Type B pancreatic cell (in vitro differentiated cells): ENCODE measurements at regions not wholly inside any gene's neighbourhood (a gene's known extent, or its start where the extent isn't known, plus 50 kb on each side); places are given as distances from the start of the nearest gene placed in this dataset.

Experiments
- DNase-seq: peaks from one replicate; pipeline ENCODE4 v3.0.0; 2021; ENCODE audit warnings: mixed read lengths; ENCODE audit not compliant: unreplicated experiment; ENCODE audit errors: extremely low spot score
- H3K27ac Mint-ChIP-seq: 2 replicates; pipeline ENCODE4 v1.8.0; 2021; ENCODE audit warnings: mild to moderate bottlenecking, mixed read lengths
- H3K27me3 Mint-ChIP-seq: 2 replicates; pipeline ENCODE4 v1.8.0; 2021; ENCODE audit warnings: mixed read lengths
- H3K36me3 Mint-ChIP-seq: 2 replicates; pipeline ENCODE4 v1.8.0; 2021; ENCODE audit warnings: mixed read lengths
- H3K4me1 Mint-ChIP-seq: one replicate; pipeline ENCODE4 v1.8.0; 2021; ENCODE audit warnings: mixed read lengths; ENCODE audit not compliant: unreplicated experiment
- H3K4me3 Mint-ChIP-seq: 2 replicates; pipeline ENCODE4 v1.8.0; 2021; ENCODE audit warnings: mild to moderate bottlenecking, mixed read lengths
- H3K9me3 Mint-ChIP-seq: 2 replicates; pipeline ENCODE4 v1.8.0; 2021; ENCODE audit warnings: mixed read lengths
- TF ChIP-seq, protein P1 (sequence below): fragments of 200-600 bp; sonication (generic); conservative IDR thresholded peaks from 2 replicates; pipeline ENCODE4 v1.5.0; 2021; ENCODE audit warnings: antibody characterized with exemption, mild to moderate bottlenecking

DNA sequence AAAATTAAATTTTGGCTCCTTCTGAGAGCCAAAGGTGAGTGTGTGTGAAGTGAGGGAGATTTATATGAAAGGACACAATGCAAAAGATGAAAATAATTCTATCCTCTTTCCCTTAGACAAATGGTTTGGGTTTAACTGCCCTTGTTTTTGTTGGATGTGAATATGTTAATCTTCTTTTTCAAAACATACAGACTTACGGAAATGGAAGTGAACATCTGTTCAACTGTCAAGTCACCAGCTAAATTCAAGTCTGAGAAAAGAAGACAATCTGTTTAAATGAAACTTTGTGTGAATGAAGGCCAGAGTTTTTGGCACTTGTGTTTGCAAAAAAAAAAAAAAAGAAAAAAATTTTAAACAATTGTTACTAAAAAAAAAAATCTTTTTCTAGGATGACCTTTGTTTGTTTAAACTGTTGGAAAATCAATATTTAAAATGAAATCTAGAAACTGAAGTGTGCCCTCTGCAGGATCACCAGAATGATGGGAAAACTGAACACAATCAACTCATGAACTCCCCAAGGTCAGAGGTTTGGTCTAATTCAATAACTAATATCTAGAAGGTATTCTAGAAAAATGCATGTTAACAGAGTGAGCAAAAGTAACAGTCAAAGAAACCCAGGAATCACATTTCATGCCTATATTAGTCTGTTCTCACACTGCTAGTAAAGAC is 448.8 kb downstream of the FLRT2 start:
- Mint-ChIP-seq H3K27ac (no peak overlapping the region), H3K4me1 (no peaks in the 10 kb centered on the region), H3K4me3 (no peak overlapping the region), H3K9me3 (peaks cover 2% of the 10 kb centered on the region), H3K27me3 (no peaks in the 10 kb centered on the region), H3K36me3 (no peaks in the 10 kb centered on the region)
- TF ChIP-seq, protein P1, sequence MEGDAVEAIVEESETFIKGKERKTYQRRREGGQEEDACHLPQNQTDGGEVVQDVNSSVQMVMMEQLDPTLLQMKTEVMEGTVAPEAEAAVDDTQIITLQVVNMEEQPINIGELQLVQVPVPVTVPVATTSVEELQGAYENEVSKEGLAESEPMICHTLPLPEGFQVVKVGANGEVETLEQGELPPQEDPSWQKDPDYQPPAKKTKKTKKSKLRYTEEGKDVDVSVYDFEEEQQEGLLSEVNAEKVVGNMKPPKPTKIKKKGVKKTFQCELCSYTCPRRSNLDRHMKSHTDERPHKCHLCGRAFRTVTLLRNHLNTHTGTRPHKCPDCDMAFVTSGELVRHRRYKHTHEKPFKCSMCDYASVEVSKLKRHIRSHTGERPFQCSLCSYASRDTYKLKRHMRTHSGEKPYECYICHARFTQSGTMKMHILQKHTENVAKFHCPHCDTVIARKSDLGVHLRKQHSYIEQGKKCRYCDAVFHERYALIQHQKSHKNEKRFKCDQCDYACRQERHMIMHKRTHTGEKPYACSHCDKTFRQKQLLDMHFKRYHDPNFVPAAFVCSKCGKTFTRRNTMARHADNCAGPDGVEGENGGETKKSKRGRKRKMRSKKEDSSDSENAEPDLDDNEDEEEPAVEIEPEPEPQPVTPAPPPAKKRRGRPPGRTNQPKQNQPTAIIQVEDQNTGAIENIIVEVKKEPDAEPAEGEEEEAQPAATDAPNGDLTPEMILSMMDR = no peak
- no peak for DNase-seq

GRCh38 chr14:85974602-85975001 is 444.7 kb downstream of the FLRT2 start:
- no peaks in the 10 kb centered on the region for H3K27me3 Mint-ChIP-seq
- H3K4me3 Mint-ChIP-seq = no peak overlapping the region
- H3K36me3 Mint-ChIP-seq = no peaks in the 10 kb centered on the region
- peaks cover 6% of the 10 kb centered on the region for H3K9me3 Mint-ChIP-seq
- DNase-seq = no peak
- H3K4me1 Mint-ChIP-seq = no peaks in the 10 kb centered on the region
- H3K27ac Mint-ChIP-seq = no peak overlapping the region
- TF ChIP-seq, protein P1 = no peak

DNA sequence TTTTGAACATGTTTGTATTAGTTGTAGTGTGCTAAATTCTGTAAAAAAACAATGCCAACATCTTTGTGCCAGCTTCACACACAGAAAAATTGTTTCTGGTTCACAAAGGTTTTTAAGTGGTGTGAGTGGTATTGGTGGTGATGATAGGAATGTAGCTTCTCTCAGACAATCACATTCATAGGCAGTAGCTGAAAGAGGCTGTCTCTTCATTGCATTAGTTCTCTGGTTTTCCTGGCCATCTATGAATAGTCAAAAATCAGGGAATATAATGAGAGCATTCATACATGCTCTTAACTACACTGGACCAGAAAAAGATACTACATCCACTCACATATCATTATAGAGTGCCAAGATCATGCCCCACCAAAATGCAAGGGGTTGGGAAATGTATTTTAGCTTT is 433.5 kb downstream of the FLRT2 start:
- Mint-ChIP-seq H3K9me3 (no peaks in the 10 kb centered on the region), H3K27ac (no peak overlapping the region), H3K4me1 (no peaks in the 10 kb centered on the region), H3K27me3 (no peaks in the 10 kb centered on the region), H3K36me3 (no peaks in the 10 kb centered on the region), H3K4me3 (no peak overlapping the region)
- no peak for DNase-seq
- TF ChIP-seq, protein P1 = no peak

- Mint-ChIP-seq H3K27me3 (no peaks in the 10 kb centered on the region), H3K9me3 (no peaks in the 10 kb centered on the region), H3K36me3 (no peaks in the 10 kb centered on the region), H3K4me1 (no peaks in the 10 kb centered on the region), H3K27ac (no peak overlapping the region), H3K4me3 (no peak overlapping the region)
- TF ChIP-seq, protein P1 = no peak
- DNase-seq = no peak
Observed at GRCh38 chr14:85960756-85961155, 430.8 kb downstream of the FLRT2 start.

DNA sequence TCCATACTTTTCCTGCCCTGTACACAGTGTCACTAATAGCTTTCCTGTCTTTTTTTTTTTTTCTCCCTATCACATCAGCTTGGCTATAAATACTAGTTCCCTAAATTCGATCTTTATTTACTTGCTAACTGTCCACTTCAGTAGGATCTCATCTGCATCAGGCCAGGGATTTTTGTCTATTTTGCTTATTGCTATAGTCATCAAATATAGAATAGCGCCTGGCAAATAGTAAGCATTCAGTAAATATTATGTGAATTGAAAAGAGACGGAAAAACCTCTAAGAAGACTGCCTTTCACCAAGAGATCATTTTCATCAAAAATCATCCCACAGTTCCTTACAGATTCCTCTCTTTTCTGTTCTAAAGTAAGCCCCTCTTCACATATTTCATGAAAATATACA is 429.1 kb downstream of the FLRT2 start:
- Mint-ChIP-seq H3K4me3 (no peak overlapping the region), H3K27ac (no peak overlapping the region), H3K4me1 (no peaks in the 10 kb centered on the region), H3K27me3 (no peaks in the 10 kb centered on the region), H3K36me3 (no peaks in the 10 kb centered on the region), H3K9me3 (no peaks in the 10 kb centered on the region)
- TF ChIP-seq, protein P1 = no peak
- DNase-seq = no peak

DNA sequence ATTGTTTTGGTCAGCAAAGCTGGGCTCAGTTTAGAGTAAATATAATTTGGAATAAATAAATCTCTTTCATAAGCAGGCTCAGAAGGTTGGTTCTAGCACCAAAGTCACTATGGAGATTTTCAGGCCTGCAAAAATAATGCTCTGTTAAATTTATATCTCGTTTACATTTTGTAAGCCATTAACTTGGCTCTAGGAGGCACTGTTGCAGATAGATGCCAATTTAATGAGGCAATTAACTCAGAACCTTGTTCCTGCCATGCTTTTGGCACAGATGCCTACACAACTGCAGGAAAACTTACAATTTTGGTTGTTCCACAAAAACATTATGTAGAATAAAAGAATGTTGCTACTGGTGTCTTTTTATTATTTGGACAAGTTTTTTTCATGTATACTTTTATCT is 428.1 kb downstream of the FLRT2 start:
- TF ChIP-seq, protein P1 = no peak
- Mint-ChIP-seq H3K9me3 (no peaks in the 10 kb centered on the region), H3K4me1 (no peaks in the 10 kb centered on the region), H3K27ac (no peak overlapping the region), H3K4me3 (no peak overlapping the region), H3K27me3 (no peaks in the 10 kb centered on the region), H3K36me3 (no peaks in the 10 kb centered on the region)
- DNase-seq = no peak
